ENCODE measurements at regions not wholly inside any gene's neighbourhood (a gene's known extent, or its start where the extent isn't known, plus 50 kb on each side); places are given as distances from the start of the nearest gene placed in this dataset.

DNA sequence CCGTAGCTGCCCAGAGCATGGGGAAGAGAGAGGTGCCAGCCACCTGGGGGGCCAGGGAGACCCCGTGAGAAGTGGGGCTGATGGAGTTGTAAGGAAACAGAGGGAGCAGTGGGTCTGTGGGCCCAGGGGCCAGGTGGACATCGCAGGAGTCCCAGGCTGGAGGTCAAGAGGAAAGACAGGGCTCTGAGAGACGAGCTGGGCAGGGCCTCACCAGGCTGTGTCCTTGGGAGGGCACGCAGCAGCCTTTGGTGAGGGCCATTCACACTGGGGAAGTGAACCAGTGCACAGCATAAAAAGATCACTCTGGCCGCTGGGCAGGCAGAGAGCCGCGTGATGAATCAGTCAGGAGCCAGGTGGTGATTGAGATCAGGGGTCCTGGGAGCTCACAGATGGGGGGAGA lies 73.9 kb upstream of the FOXQ1 start:
- no peak for TF ChIP-seq POLR2A (IDR thresholded peaks at IDR 0.05; ENCODE audit: low read depth, low read length)
- no peak for TF ChIP-seq SPI1 (IDR thresholded peaks at IDR 0.05; ENCODE audit: low read depth, low read length)
- no peak for TF ChIP-seq TAF1 (IDR thresholded peaks at IDR 0.05; ENCODE audit: low read depth, low read length)
- no peak for TF ChIP-seq POLR2AphosphoS5 (IDR thresholded peaks at IDR 0.05; ENCODE audit: low read depth, low read length)
- TF ChIP-seq PAX5 (IDR thresholded peaks at IDR 0.05; ENCODE audit: insufficient read depth, low read length, severe bottlenecking): no peak
